NAMALWA (cell line): ENCODE measurements at regions not wholly inside any gene's neighbourhood (a gene's known extent, or its start where the extent isn't known, plus 50 kb on each side); places are given as distances from the start of the nearest gene placed in this dataset.

Experiments
- DNase-seq: peaks from one replicate; pipeline ENCODE4 v3.0.0-alpha.2; 2015; ENCODE audit warnings: low spot score

DNA sequence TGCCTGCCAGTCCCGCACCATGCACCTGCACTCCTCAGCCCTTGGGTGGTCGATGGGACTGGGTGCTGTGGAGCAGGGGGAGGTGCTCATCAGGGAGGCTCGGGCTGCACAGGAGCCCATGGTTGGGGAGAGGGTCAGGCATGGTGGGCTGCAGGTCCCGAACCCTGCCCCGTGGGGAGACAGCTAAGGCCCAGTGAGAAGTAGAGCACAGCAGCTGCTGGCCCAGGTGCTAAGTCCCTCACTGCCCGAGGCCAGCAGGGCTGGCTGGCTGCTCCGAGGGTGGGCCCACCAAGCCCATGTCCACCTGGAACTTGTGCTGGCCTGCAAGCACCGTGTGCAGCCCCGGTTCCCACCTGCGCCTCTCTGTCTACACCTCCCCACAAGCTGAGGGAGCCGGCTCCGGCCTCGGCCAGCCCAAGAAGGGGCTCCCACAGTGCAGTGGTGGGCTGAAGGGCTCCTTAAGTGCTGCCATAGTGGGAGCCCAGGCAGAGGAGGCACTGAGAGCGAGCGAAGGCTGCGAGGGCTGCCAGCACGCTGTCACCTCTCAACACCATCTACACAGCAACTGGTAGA is 88.5 kb upstream of the ELAVL2 start:
- DNase-seq = no peak

GRCh38 chr9:23907343-23907742 is 81.3 kb upstream of the ELAVL2 start:
- DNase-seq = no peak

- DNase-seq = no peak
Measured at GRCh38 chr9:23887781-23888180, 61.7 kb upstream of the ELAVL2 start.
